ENCODE measurements at regions not wholly inside any gene's neighbourhood (a gene's known extent, or its start where the extent isn't known, plus 50 kb on each side); places are given as distances from the start of the nearest gene placed in this dataset.

DNA sequence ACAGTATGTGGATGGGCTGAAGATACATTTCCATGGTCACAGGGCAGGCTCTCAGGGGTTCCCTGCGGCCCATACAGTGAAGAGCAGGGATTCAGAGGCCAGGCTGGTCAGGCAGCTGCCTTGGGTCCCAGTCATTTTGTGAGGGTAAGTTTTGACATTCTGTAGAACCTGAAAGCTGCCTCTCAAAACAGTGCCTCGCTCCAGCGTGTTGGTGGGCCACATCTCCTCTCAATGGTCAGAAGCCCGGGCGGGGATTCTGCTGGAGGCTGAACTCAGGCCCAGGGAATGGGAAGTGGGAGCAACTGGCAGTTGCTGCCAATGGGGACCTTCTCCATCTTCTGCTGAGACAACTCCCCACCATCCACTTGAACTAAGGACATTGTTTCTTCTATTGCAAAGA lies 190.0 kb downstream of the PTPN20 start:
- Histone ChIP-seq H3K4me1 (replicated peaks) (no peaks in the 10 kb centered on the region), H3K27me3 (replicated peaks; ENCODE audit: insufficient read depth) (no peaks in the 10 kb centered on the region), H3K4me3 (no peak overlapping the region), H3K36me3 (no peaks in the 10 kb centered on the region), H3K27ac (no peak overlapping the region), H3K9me3 (no peaks in the 10 kb centered on the region)
- DNase-seq (ENCODE audit: low spot score) = no peak
- TF ChIP-seq, protein P1, sequence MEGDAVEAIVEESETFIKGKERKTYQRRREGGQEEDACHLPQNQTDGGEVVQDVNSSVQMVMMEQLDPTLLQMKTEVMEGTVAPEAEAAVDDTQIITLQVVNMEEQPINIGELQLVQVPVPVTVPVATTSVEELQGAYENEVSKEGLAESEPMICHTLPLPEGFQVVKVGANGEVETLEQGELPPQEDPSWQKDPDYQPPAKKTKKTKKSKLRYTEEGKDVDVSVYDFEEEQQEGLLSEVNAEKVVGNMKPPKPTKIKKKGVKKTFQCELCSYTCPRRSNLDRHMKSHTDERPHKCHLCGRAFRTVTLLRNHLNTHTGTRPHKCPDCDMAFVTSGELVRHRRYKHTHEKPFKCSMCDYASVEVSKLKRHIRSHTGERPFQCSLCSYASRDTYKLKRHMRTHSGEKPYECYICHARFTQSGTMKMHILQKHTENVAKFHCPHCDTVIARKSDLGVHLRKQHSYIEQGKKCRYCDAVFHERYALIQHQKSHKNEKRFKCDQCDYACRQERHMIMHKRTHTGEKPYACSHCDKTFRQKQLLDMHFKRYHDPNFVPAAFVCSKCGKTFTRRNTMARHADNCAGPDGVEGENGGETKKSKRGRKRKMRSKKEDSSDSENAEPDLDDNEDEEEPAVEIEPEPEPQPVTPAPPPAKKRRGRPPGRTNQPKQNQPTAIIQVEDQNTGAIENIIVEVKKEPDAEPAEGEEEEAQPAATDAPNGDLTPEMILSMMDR (IDR thresholded peaks at IDR 0.05) = no peak
- TF ChIP-seq POLR2A (IDR thresholded peaks at IDR 0.05) = no peak
- no peak for TF ChIP-seq POLR2AphosphoS5 (IDR thresholded peaks at IDR 0.05)
- intact Hi-C loops (cut with DNase I) = no loop called here
- WGBS = 88% methylated on average over 5 of the region's 5 CpGs

DNA sequence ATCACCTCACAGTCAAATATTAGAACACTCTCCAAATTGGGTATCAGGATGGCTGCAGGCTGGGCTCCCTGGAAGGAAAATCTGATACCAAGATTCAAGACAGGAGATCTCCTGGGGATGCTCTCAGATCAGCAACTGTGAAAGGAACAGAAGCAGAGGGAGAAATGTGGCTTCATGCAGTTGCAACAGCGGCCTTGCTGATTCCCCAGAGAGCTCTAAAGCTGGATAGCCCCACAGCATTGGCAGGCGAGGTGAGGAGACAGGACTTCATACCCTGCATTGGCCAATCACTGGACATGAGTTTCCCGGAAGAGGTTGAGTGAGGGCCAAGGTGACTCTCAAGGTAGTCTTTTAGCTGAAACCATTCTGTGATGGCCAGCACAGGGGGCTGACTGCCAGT lies 190.6 kb downstream of the PTPN20 start:
- DNase-seq (ENCODE audit: low spot score) = no peak
- WGBS = 87% methylated on average over 3 of the region's 3 CpGs
- intact Hi-C loops (cut with DNase I) = no loop called here

DNA sequence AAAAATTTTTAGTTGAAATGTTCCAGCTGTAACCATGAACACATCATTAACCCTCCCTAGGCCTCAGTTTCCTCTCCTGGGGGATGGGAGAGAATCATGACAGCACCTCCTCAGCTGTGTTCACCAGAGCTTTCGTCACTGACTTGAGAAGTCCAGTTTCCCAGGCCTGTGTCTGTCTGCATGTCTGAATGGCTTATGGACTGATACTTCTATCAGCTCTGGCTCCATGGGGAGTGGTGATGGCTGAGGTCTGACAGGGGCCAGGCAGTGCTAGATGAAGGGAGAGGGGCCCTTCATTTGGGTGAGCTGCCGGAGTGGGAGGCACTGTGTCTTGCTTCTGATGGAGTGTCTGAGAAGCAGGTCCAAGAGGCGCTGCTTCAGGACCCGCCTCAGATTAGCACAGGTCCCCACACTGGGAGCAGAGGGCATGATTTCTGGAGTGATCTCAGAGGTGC lies 192.9 kb downstream of the PTPN20 start:
- 97% methylated on average over 4 of the region's 4 CpGs for WGBS
- TF ChIP-seq POLR2A (IDR thresholded peaks at IDR 0.05) = no peak
- TF ChIP-seq, protein P1 (IDR thresholded peaks at IDR 0.05) = no peak
- TF ChIP-seq POLR2AphosphoS5 (IDR thresholded peaks at IDR 0.05) = no peak
- no peak for DNase-seq (ENCODE audit: low spot score)

More for the DNA sequence above, 190.6 kb downstream of the PTPN20 start:
- Histone ChIP-seq H3K9me3 (no peaks in the 10 kb centered on the region), H3K27ac (no peak overlapping the region), H3K4me1 (replicated peaks) (no peaks in the 10 kb centered on the region), H3K4me3 (no peak overlapping the region), H3K36me3 (no peaks in the 10 kb centered on the region), H3K27me3 (replicated peaks; ENCODE audit: insufficient read depth) (no peaks in the 10 kb centered on the region)
- TF ChIP-seq POLR2A (IDR thresholded peaks at IDR 0.05) (no peak), POLR2AphosphoS5 (IDR thresholded peaks at IDR 0.05) (no peak)
- TF ChIP-seq, protein P1 (IDR thresholded peaks at IDR 0.05) = no peak

DNA sequence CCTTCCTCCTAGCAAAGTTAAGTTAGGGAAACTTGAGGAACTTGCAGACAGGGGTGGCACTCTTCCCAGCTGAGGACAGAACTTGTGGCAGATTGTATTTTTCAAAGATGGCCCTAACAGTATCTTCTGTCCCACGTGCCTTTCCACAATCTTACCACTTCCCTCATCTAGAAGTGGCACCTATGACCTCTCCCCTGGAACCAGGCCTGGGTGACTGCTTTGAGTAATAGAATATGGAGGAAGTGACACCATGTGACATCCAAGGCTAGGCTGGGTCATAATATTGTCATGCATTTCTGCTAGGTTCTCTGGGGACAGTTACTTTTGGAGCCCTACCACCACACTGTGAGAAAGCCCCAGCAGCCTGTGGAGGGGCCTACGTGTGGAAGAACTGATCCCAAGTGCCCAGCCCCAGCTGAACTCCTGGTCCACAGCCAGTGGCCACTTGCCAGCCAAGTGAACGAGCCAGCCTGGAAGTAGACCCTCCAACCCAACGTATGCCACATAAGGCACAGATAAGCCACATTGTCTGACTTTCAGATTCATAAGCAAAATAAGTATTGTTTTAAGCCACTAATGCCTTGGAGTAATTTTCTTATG lies 193.7 kb downstream of the PTPN20 start:
- DNase-seq (ENCODE audit: low spot score) = no peak

More for the DNA sequence above, 192.9 kb downstream of the PTPN20 start:
- intact Hi-C loops (cut with DNase I) = no loop called here
- Histone ChIP-seq H3K36me3 (no peaks in the 10 kb centered on the region), H3K9me3 (no peaks in the 10 kb centered on the region), H3K27me3 (replicated peaks; ENCODE audit: insufficient read depth) (no peaks in the 10 kb centered on the region), H3K27ac (no peak overlapping the region), H3K4me1 (replicated peaks) (no peaks in the 10 kb centered on the region), H3K4me3 (no peak overlapping the region)

More for the DNA sequence above, 193.7 kb downstream of the PTPN20 start:
- H3K36me3 ChIP-seq = no peaks in the 10 kb centered on the region
- WGBS = 56% methylated on average over 4 of the region's 4 CpGs
- H3K4me1 ChIP-seq (replicated peaks) = no peaks in the 10 kb centered on the region
- H3K4me3 ChIP-seq = no peak overlapping the region
- no peaks in the 10 kb centered on the region for H3K27me3 ChIP-seq (replicated peaks; ENCODE audit: insufficient read depth)
- H3K27ac ChIP-seq = no peak overlapping the region
- H3K9me3 ChIP-seq = no peaks in the 10 kb centered on the region
- TF ChIP-seq POLR2AphosphoS5 (IDR thresholded peaks at IDR 0.05) (no peak), POLR2A (IDR thresholded peaks at IDR 0.05) (no peak)
- TF ChIP-seq, protein P1 (IDR thresholded peaks at IDR 0.05) = no peak
- intact Hi-C loops (cut with DNase I) = no loop called here

All from prostate gland (tissue), 2 donors.